Activated naive CD4-positive, alpha-beta T cell treated with anti-CD3 and anti-CD28 coated beads, Interleukin-2, amount 10 ng/mL, durations not matched to agents 7 days and 5 days (primary cell): ENCODE measurements at regions not wholly inside any gene's neighbourhood (a gene's known extent, or its start where the extent isn't known, plus 50 kb on each side); places are given as distances from the start of the nearest gene placed in this dataset.

Experiments used
- CTCF ChIA-PET: fragments of 350-600 bp; sonication (Branson Sonifier 250); formaldehyde crosslinking; loops from one replicate; lab custom pipeline; 2021; ENCODE audit warnings: antibody characterized with exemption; lab: Charles Lee
- DNase-seq: peaks from one replicate; pipeline ENCODE4 v3.0.0-alpha.2; 2020
- H3K27ac Mint-ChIP-seq: one replicate; pipeline ENCODE4 v1.8.0; 2021; ENCODE audit warnings: mild to moderate bottlenecking, moderate library complexity, mixed read lengths
- H3K27me3 Mint-ChIP-seq: one replicate; pipeline ENCODE4 v1.8.0; 2021; ENCODE audit warnings: mild to moderate bottlenecking, mixed read lengths
- H3K36me3 Mint-ChIP-seq: one replicate; pipeline ENCODE4 v1.8.0; 2021; ENCODE audit warnings: mixed read lengths
- H3K4me1 Mint-ChIP-seq: one replicate; pipeline ENCODE4 v1.8.0; 2021; ENCODE audit warnings: mixed read lengths
- H3K4me3 Mint-ChIP-seq: one replicate; pipeline ENCODE4 v1.8.0; 2021; ENCODE audit warnings: mild to moderate bottlenecking, moderate library complexity, mixed read lengths
- H3K9me3 Mint-ChIP-seq: one replicate; pipeline ENCODE4 v1.8.0; 2021; ENCODE audit warnings: mixed read lengths

DNA sequence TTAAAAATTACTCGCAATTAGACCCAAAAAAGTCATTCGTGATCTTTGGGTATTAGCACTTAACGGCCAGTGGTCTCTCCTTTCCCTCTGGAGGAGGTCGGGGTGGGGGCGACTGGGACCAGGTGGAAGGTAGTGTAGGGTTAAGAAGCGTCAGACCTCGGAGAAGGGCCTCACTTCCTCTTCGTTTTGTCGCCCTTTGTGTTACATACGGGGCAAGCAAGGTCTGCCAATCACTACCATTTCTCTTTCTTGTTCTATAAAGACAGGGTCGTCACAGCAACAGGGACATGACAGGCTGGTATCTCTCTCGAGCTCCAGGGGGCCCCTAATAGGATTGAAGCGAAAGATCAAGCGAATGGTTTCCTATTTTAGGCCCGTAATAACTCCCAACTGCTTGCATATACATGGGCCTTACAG is 136.6 kb downstream of the INSIG2 start:
- DNase-seq: no peak
- Mint-ChIP-seq H3K9me3 (no peaks in the 10 kb centered on the region), H3K27ac (peak overlapping the region; percentile 49), H3K27me3 (peaks cover 86% of the 10 kb centered on the region), H3K4me1 (peaks cover 24% of the 10 kb centered on the region), H3K4me3 (peak overlapping the region; percentile 62), H3K36me3 (no peaks in the 10 kb centered on the region)
- CTCF ChIA-PET: interaction anchor here (1.3 kb wide), 1 partner anchor 222 kb away, joined by 3 read pairs; no protein-coding TSS in a partner anchor

DNA sequence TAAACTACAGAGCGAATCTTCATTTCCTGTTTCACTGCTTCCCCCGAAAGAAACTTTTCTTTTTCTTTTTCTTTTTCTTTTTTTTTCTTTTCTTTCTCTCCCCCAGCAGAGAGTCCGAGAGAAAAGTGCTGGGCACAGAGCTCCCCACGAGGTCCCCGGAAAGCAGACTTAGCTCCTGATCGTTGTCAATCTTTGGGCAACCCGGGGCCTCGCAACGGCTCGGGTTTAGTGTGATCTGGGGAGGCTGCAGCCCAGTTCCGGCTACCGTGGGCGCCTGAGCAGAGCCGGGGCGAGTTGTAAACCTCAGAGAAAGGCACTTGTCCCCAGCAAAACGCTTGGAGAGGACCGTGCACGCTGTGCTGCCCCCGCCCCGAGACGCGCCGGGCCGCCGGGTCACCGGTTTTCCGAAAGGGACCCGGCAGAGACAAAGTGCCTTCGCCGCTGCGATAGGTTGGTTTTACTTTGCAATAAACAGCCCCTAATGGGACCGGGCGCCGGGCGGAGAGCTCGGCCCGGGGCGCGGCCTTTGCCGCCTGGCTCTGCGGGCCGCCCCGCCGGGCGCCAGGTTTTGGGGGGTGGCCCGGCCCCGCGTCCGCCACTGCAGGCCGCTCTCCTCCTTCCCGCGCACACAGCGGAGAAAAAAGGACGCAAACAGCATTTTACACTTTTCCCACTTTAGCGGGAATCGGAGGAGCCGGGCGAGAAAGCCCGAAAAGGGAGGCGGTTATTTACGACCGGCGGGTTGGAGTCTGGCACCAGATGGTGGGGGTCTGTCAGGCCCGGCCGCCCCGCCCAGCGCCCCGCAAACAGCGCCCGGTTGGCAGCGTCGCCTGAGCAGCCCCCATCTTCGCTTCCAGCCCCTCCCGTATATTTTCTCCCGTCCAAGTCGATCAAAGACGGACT is 136.0 kb downstream of the INSIG2 start:
- peak; percentile 59 for DNase-seq
- H3K27me3 Mint-ChIP-seq: peaks cover 80% of the 10 kb centered on the region
- CTCF ChIA-PET: interaction anchor here (0.7 to 1.3 kb wide), 4 partner anchors 178 to 631 kb away, joined by 3 to 5 read pairs (median 4); no protein-coding TSS in a partner anchor
- peak overlapping the region; percentile 81 for H3K4me3 Mint-ChIP-seq
- no peaks in the 10 kb centered on the region for H3K9me3 Mint-ChIP-seq
- H3K27ac Mint-ChIP-seq: peak overlapping the region; percentile 60
- no peaks in the 10 kb centered on the region for H3K36me3 Mint-ChIP-seq
- peaks cover 24% of the 10 kb centered on the region for H3K4me1 Mint-ChIP-seq

- peaks cover 24% of the 10 kb centered on the region for H3K4me1 Mint-ChIP-seq
- peaks cover 76% of the 10 kb centered on the region for H3K27me3 Mint-ChIP-seq
- H3K9me3 Mint-ChIP-seq: no peaks in the 10 kb centered on the region
- no peaks in the 10 kb centered on the region for H3K36me3 Mint-ChIP-seq
- CTCF ChIA-PET: interaction anchor here (0.7 to 1.4 kb wide), 6 partner anchors 15 to 632 kb away, joined by 3 to 6 read pairs (median 4); no protein-coding TSS in a partner anchor
- no peak overlapping the region for H3K27ac Mint-ChIP-seq
- peak overlapping the region; percentile 81 for H3K4me3 Mint-ChIP-seq
- DNase-seq: no peak
Observed at GRCh38 chr2:118223511-118223991, 135.3 kb downstream of the INSIG2 start.

GRCh38 chr2:118222672-118223421 is 134.6 kb downstream of the INSIG2 start:
- no peaks in the 10 kb centered on the region for H3K36me3 Mint-ChIP-seq
- DNase-seq: no peak
- H3K4me3 Mint-ChIP-seq: peak overlapping the region; percentile 81
- H3K27me3 Mint-ChIP-seq: peaks cover 77% of the 10 kb centered on the region
- H3K9me3 Mint-ChIP-seq: no peaks in the 10 kb centered on the region
- peaks cover 24% of the 10 kb centered on the region for H3K4me1 Mint-ChIP-seq
- CTCF ChIA-PET: interaction anchor here (1.3 to 2.6 kb wide), 4 partner anchors 15 to 638 kb away, joined by 3 to 11 read pairs (median 6); no protein-coding TSS in a partner anchor
- H3K27ac Mint-ChIP-seq: no peak overlapping the region

DNA sequence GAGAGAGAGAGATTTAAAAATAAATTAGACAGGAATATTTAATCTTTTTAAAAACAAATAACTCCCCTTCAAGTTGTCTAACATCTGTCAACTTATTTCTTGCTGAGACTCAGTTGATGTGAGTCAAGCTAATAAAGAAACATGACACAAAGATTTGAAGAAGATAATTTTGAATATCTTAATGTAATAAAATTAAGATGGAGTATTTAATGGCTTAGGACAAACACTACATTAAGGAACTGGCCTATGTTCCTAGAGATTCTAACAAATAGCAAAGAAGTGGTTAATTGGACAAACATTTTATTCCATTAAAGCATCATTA is 134.0 kb downstream of the INSIG2 start:
- H3K27ac Mint-ChIP-seq: no peak overlapping the region
- H3K4me1 Mint-ChIP-seq: peaks cover 24% of the 10 kb centered on the region
- H3K4me3 Mint-ChIP-seq: no peak overlapping the region
- peaks cover 71% of the 10 kb centered on the region for H3K27me3 Mint-ChIP-seq
- DNase-seq: no peak
- CTCF ChIA-PET: interaction anchor here (0.6 to 2.6 kb wide), 5 partner anchors 50 to 638 kb away, joined by 3 to 11 read pairs (median 6); no protein-coding TSS in a partner anchor
- no peaks in the 10 kb centered on the region for H3K36me3 Mint-ChIP-seq
- H3K9me3 Mint-ChIP-seq: no peaks in the 10 kb centered on the region

DNA sequence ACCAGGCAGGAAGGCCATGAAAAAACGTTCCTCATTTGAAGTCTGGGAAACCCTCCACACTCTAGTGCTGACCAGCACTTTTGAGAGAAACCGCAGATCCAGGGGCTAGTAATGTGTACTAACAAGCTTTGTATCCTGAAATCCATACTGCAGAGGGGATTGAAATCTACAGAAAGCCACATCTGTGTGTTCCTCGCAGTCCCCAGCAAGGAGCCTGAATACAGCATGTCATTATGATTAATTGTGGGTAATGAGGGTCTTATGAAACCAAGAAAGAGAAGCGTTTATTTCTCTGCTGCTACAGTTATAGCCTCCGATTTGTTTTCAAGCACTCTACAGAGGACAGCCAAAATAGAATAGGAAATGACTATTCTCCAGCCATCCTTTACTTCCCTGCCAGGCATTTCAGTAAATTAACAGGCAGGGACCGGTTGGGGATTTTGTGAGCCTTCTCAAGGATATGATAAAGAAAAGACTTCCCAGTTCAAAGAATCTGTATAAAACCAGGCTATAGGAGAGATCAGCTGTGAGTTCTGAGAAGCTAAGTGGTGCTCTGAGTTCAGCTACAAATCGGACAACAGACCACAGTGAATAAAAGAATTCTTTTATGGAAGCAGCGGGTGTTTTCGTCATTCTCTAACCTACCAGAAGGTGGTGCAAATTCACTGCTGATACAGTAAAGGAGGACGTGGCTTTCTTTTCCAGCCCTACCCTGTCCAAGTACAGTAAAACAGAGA is 133.4 kb downstream of the INSIG2 start:
- DNase-seq: peak; percentile 42
- Mint-ChIP-seq H3K9me3 (no peaks in the 10 kb centered on the region), H3K27ac (no peak overlapping the region), H3K27me3 (peaks cover 66% of the 10 kb centered on the region), H3K4me3 (no peak overlapping the region), H3K4me1 (peaks cover 24% of the 10 kb centered on the region), H3K36me3 (no peaks in the 10 kb centered on the region)
- CTCF ChIA-PET: interaction anchor here (0.6 to 2.6 kb wide), 11 partner anchors 11 to 645 kb away, joined by 3 to 11 read pairs (median 4); no protein-coding TSS in a partner anchor

DNA sequence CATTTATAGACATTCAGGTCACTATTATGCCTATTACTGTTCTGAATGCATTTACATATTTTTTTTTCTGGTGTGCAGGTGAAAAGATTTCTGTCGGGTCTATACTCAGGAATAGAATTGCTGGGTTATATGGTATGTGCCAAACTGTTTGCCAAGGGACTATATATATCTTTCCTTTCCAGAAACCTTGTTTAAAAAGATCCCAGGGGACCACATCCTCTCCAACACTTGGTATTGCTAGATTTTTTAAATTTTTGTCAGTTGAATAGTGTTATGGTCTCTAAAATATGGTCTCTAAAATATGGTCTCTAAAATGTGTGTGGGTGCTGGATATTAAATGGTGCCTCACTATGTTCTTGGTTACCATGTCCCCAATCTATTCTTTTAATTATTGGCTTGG is 131.3 kb downstream of the INSIG2 start:
- H3K36me3 Mint-ChIP-seq: no peaks in the 10 kb centered on the region
- peaks cover 50% of the 10 kb centered on the region for H3K27me3 Mint-ChIP-seq
- no peak overlapping the region for H3K4me3 Mint-ChIP-seq
- no peak for DNase-seq
- H3K27ac Mint-ChIP-seq: no peak overlapping the region
- peaks cover 16% of the 10 kb centered on the region for H3K4me1 Mint-ChIP-seq
- CTCF ChIA-PET: no interaction called here
- H3K9me3 Mint-ChIP-seq: no peaks in the 10 kb centered on the region

- CTCF ChIA-PET: interaction anchor here (1.1 to 1.8 kb wide), 2 partner anchors 14 to 170 kb away, joined by 3 to 6 read pairs; no protein-coding TSS in a partner anchor
- Mint-ChIP-seq H3K9me3 (no peaks in the 10 kb centered on the region), H3K27me3 (peaks cover 31% of the 10 kb centered on the region), H3K4me1 (no peaks in the 10 kb centered on the region), H3K36me3 (no peaks in the 10 kb centered on the region), H3K27ac (no peak overlapping the region), H3K4me3 (no peak overlapping the region)
- no peak for DNase-seq
Observed at GRCh38 chr2:118216224-118216623, 128.0 kb downstream of the INSIG2 start.

- Mint-ChIP-seq H3K9me3 (no peaks in the 10 kb centered on the region), H3K36me3 (no peaks in the 10 kb centered on the region), H3K4me3 (no peak overlapping the region), H3K27me3 (peaks cover 30% of the 10 kb centered on the region), H3K27ac (no peak overlapping the region), H3K4me1 (no peaks in the 10 kb centered on the region)
- DNase-seq: no peak
- CTCF ChIA-PET: no interaction called here
Observed at GRCh38 chr2:118209727-118210126, 121.5 kb downstream of the INSIG2 start.

- DNase-seq: no peak
- peaks cover 32% of the 10 kb centered on the region for H3K27me3 Mint-ChIP-seq
- H3K4me1 Mint-ChIP-seq: no peaks in the 10 kb centered on the region
- H3K27ac Mint-ChIP-seq: no peak overlapping the region
- H3K9me3 Mint-ChIP-seq: no peaks in the 10 kb centered on the region
- H3K36me3 Mint-ChIP-seq: no peaks in the 10 kb centered on the region
- CTCF ChIA-PET: interaction anchor here (0.7 to 1.3 kb wide), 2 partner anchors 15 to 161 kb away, joined by 3 read pairs; no protein-coding TSS in a partner anchor
- H3K4me3 Mint-ChIP-seq: no peak overlapping the region
Observed at GRCh38 chr2:118207889-118208288, 119.6 kb downstream of the INSIG2 start.

GRCh38 chr2:118202707-118203303 is 114.5 kb downstream of the INSIG2 start:
- peak; percentile 67 for DNase-seq
- Mint-ChIP-seq H3K36me3 (no peaks in the 10 kb centered on the region), H3K4me3 (no peak overlapping the region), H3K4me1 (peaks cover 2% of the 10 kb centered on the region), H3K27ac (no peak overlapping the region), H3K9me3 (no peaks in the 10 kb centered on the region), H3K27me3 (peaks cover 29% of the 10 kb centered on the region)
- CTCF ChIA-PET: interaction anchor here (1.0 to 1.5 kb wide), 4 partner anchors 14 to 653 kb away, joined by 3 to 6 read pairs (median 4); no protein-coding TSS in a partner anchor

DNA sequence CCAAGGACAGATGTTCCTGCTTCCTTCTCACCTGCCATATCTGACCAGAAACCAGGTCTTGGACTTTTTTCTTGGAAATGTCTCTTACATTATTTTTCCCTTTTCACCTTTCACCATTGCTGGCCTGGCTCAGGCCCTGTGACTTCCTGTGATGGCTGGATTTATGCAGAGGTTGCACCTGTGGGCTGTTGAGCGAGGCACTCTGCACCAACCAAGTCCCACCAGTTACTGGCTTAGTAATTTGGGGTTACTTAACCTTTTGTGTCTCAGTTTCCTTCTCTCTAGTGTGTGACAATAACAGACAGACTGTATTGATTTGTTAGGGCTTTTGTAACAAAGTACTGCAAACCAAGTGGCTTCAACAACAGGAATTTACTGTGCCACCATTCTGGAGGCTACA is 110.0 kb downstream of the INSIG2 start:
- CTCF ChIA-PET: interaction anchor here (0.9 kb wide), 1 partner anchor 151 kb away, joined by 3 read pairs; no protein-coding TSS in a partner anchor
- Mint-ChIP-seq H3K27ac (no peak overlapping the region), H3K27me3 (peaks cover 26% of the 10 kb centered on the region), H3K4me1 (peaks cover 2% of the 10 kb centered on the region), H3K36me3 (no peaks in the 10 kb centered on the region), H3K4me3 (no peak overlapping the region), H3K9me3 (no peaks in the 10 kb centered on the region)
- no peak for DNase-seq
